ENCODE measurements at regions not wholly inside any gene's neighbourhood (a gene's known extent, or its start where the extent isn't known, plus 50 kb on each side); places are given as distances from the start of the nearest gene placed in this dataset.

DNA sequence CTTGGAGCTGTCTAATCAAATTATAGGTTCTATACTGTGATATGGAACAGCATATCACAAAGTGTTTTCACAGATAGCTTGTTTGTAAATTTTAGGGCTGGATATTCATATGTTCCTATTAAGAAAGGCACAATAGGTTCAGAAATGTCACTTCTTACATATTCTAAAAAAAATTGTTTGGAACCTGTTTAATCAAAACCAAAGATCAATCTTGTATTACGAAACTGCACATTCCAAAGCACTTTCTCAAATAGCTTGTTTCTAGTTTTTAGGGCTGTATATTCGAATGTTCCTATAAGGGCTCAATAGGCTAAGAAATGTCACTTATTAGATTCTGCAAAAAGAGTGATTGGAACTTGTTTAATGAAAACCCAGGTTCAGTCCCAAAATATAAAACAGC is 67.4 kb upstream of the OSBPL11 start:
- no peak for FAIRE-seq
- no peak for DNase-seq (ENCODE audit: low read depth)
- TF ChIP-seq CTCF (IDR thresholded peaks at IDR 0.05; ENCODE audit: insufficient read depth, low read length, severe bottlenecking) = no peak
- Histone ChIP-seq H3K36me3 (ENCODE audit: control insufficient read depth, insufficient read depth, low read length) (no peaks in the 10 kb centered on the region), H3K27me3 (ENCODE audit: control insufficient read depth, insufficient read depth, low read length) (no peaks in the 10 kb centered on the region), H3K4me3 (ENCODE audit: low read depth, low read length) (no peak overlapping the region)

DNA sequence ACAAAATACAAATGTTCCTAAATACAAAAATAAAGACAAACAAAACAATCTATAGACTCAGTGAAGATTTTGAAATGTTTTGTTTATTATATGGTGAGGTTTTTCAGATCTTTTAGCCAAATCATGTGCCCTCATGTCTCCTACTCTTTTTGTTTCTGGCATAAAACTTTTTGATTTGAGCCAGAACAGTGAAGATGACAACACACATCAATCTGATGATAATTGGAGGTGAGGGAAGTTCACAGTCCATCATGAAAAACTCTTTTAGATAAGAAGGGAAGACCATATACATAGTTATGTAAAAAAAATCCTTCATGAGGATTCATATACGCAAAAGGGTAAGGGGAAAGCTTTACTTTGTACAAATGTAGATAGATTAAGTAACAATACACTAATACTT is 75.1 kb upstream of the OSBPL11 start:
- no peaks in the 10 kb centered on the region for H3K27me3 ChIP-seq (ENCODE audit: control insufficient read depth, insufficient read depth, low read length)
- no peaks in the 10 kb centered on the region for H3K36me3 ChIP-seq (ENCODE audit: control insufficient read depth, insufficient read depth, low read length)
- DNase-seq (ENCODE audit: low read depth) = no peak
- no peak overlapping the region for H3K4me3 ChIP-seq (ENCODE audit: low read depth, low read length)
- TF ChIP-seq CTCF (IDR thresholded peaks at IDR 0.05; ENCODE audit: insufficient read depth, low read length, severe bottlenecking) = no peak
- FAIRE-seq = no peak

DNA sequence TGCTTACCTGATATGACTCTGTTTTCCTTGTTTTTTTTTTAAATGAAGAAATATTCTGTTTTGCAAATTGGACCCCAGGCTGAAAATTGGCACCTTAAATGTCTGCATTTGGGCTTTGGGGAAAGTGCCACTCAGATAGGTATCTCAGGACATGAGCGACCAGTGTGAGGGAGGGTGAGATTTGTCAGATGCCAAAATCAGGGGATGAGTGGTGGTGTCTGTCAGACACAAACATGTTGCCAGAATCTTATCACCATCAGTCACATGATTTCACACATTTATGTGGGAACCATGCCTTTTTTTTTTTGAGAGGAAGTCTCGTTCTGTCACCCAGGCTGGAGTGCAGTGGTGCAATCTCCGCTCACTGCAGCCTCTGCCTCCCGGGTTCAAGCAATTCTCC is 75.6 kb upstream of the OSBPL11 start:
- DNase-seq (ENCODE audit: low read depth) = no peak
- H3K4me3 ChIP-seq (ENCODE audit: low read depth, low read length) = no peak overlapping the region
- no peaks in the 10 kb centered on the region for H3K27me3 ChIP-seq (ENCODE audit: control insufficient read depth, insufficient read depth, low read length)
- no peak for TF ChIP-seq CTCF (IDR thresholded peaks at IDR 0.05; ENCODE audit: insufficient read depth, low read length, severe bottlenecking)
- no peaks in the 10 kb centered on the region for H3K36me3 ChIP-seq (ENCODE audit: control insufficient read depth, insufficient read depth, low read length)
- FAIRE-seq = no peak

GRCh38 chr3:125671461-125672243 is 76.4 kb upstream of the OSBPL11 start:
- no peaks in the 10 kb centered on the region for H3K27me3 ChIP-seq (ENCODE audit: control insufficient read depth, insufficient read depth, low read length)
- FAIRE-seq (no peak), DNase-seq (ENCODE audit: low read depth) (no peak)
- H3K4me3 ChIP-seq (ENCODE audit: low read depth, low read length) = no peak overlapping the region
- no peak for TF ChIP-seq CTCF (IDR thresholded peaks at IDR 0.05; ENCODE audit: insufficient read depth, low read length, severe bottlenecking)
- no peaks in the 10 kb centered on the region for H3K36me3 ChIP-seq (ENCODE audit: control insufficient read depth, insufficient read depth, low read length)

GRCh38 chr3:125675791-125676190 is 80.5 kb upstream of the OSBPL11 start:
- Histone ChIP-seq H3K27me3 (ENCODE audit: control insufficient read depth, insufficient read depth, low read length) (no peaks in the 10 kb centered on the region), H3K36me3 (ENCODE audit: control insufficient read depth, insufficient read depth, low read length) (no peaks in the 10 kb centered on the region), H3K4me3 (ENCODE audit: low read depth, low read length) (no peak overlapping the region)
- no peak for TF ChIP-seq CTCF (IDR thresholded peaks at IDR 0.05; ENCODE audit: insufficient read depth, low read length, severe bottlenecking)
- no peak for DNase-seq (ENCODE audit: low read depth)
- FAIRE-seq = no peak

DNA sequence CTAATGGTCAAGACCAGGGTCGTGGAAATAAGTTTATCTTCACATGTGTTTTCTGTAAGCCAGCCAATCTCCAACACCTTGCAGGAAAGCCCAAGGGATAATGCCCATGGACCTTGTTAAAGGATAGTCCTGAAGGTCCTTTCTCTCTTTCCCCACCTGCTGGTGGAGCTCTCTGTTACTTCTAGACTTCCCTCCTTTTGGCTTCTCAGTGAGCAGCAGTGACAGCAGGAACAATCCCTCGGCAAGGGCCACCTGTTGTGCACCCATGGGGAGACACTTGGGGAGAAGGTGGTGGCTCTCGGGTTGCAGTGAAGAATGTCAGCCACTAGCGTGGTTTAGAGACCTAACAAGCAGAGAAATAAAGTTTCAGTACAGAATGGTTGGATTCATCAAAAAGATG is 84.0 kb upstream of the OSBPL11 start:
- peak; percentile 6 for TF ChIP-seq CTCF (IDR thresholded peaks at IDR 0.05; ENCODE audit: insufficient read depth, low read length, severe bottlenecking)
- FAIRE-seq (peak; percentile 23), DNase-seq (ENCODE audit: low read depth) (no peak)
- H3K4me3 ChIP-seq (ENCODE audit: low read depth, low read length) = no peak overlapping the region
- no peaks in the 10 kb centered on the region for H3K27me3 ChIP-seq (ENCODE audit: control insufficient read depth, insufficient read depth, low read length)
- H3K36me3 ChIP-seq (ENCODE audit: control insufficient read depth, insufficient read depth, low read length) = no peaks in the 10 kb centered on the region
